B cell (primary cell): ENCODE measurements at regions not wholly inside any gene's neighbourhood (a gene's known extent, or its start where the extent isn't known, plus 50 kb on each side); places are given as distances from the start of the nearest gene placed in this dataset.

Experiments
- CTCF ChIP-seq: fragments of 200-600 bp; IDR thresholded peaks from one replicate; pipeline ENCODE4 v1.8.0; 2022; ENCODE audit warnings: antibody characterized with exemption, mild to moderate bottlenecking
- EZH2 ChIP-seq: IDR thresholded peaks from 2 replicates; pipeline ENCODE4 v1.6.1; 2012; ENCODE audit warnings: borderline replicate concordance, low read depth, mild to moderate bottlenecking, moderate library complexity, low read length; ENCODE audit not compliant: insufficient read depth, poor library complexity, severe bottlenecking

- TF ChIP-seq CTCF (no peak), EZH2 (no peak)
These were observed 873.4 kb upstream of the PCDH10 start for GRCh38 chr4:132275583-132276121.
